ENCODE measurements at regions not wholly inside any gene's neighbourhood (a gene's known extent, or its start where the extent isn't known, plus 50 kb on each side); places are given as distances from the start of the nearest gene placed in this dataset.

DNA sequence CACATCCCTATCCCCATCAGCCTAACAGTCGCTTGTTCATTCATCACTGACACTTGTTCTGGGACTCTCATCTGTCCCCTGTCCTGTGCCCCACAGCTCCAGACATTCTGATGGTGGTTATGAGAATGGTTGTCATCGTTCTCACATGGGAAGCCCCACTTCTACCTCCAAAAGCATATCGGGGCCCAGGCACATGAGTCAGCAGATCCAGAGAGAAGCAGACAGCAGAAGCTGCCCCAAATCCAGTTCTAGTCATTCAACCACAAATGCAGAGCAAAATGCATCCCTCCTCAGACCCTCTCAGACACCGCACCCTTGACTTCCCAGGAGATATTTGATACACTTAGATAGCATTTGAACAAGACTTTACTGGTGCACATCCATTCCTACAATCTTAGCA is 106.0 kb downstream of the FOXF2 start:
- peaks cover 8% of the 10 kb centered on the region for H3K27me3 Mint-ChIP-seq (ENCODE audit: low read depth, unreplicated experiment)
- H3K4me1 Mint-ChIP-seq (ENCODE audit: low read depth, unreplicated experiment), result no peaks in the 10 kb centered on the region
- H3K27me3 ChIP-seq (ENCODE audit: insufficient read depth, low read length), result no peaks in the 10 kb centered on the region
- H3K27ac Mint-ChIP-seq (ENCODE audit: unreplicated experiment), result no peak overlapping the region
- FAIRE-seq, result no peak
- no peak overlapping the region for H2AFZ ChIP-seq (ENCODE audit: low read depth, low read length)
- H3K9me3 Mint-ChIP-seq (ENCODE audit: unreplicated experiment), result peaks cover 10% of the 10 kb centered on the region
- no peaks in the 10 kb centered on the region for H4K20me1 ChIP-seq (ENCODE audit: insufficient read depth, low read length)
- no peaks in the 10 kb centered on the region for H3K36me3 Mint-ChIP-seq (ENCODE audit: low read depth, unreplicated experiment)
- H3K4me3 Mint-ChIP-seq (ENCODE audit: unreplicated experiment), result no peak overlapping the region
- H3K9ac ChIP-seq (ENCODE audit: low read length), result no peak overlapping the region
- H3K36me3 ChIP-seq (ENCODE audit: insufficient read depth, low read length), result no peaks in the 10 kb centered on the region
- H3K9me3 ChIP-seq (ENCODE audit: insufficient read depth, low read depth, low read length), result no peaks in the 10 kb centered on the region
- no peaks in the 10 kb centered on the region for H3K79me2 ChIP-seq (ENCODE audit: insufficient read depth, low read length)
- no peaks in the 10 kb centered on the region for H3K4me1 ChIP-seq (ENCODE audit: insufficient read depth, low read length)
- H3K27ac ChIP-seq (ENCODE audit: low read depth, low read length), result no peak overlapping the region
- TF ChIP-seq, protein P1, sequence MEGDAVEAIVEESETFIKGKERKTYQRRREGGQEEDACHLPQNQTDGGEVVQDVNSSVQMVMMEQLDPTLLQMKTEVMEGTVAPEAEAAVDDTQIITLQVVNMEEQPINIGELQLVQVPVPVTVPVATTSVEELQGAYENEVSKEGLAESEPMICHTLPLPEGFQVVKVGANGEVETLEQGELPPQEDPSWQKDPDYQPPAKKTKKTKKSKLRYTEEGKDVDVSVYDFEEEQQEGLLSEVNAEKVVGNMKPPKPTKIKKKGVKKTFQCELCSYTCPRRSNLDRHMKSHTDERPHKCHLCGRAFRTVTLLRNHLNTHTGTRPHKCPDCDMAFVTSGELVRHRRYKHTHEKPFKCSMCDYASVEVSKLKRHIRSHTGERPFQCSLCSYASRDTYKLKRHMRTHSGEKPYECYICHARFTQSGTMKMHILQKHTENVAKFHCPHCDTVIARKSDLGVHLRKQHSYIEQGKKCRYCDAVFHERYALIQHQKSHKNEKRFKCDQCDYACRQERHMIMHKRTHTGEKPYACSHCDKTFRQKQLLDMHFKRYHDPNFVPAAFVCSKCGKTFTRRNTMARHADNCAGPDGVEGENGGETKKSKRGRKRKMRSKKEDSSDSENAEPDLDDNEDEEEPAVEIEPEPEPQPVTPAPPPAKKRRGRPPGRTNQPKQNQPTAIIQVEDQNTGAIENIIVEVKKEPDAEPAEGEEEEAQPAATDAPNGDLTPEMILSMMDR (IDR thresholded peaks at IDR 0.05; ENCODE audit: insufficient read depth, low read depth, low read length), result no peak
- TF ChIP-seq EZH2 (IDR thresholded peaks at IDR 0.05; ENCODE audit: insufficient read depth, low read length), result no peak
- no peak for DNase-seq (ENCODE audit: low read depth)
- H3K4me3 ChIP-seq (ENCODE audit: insufficient read depth, low read depth, low read length), result no peak overlapping the region
- H3K4me2 ChIP-seq (ENCODE audit: low read length), result no peak overlapping the region

DNA sequence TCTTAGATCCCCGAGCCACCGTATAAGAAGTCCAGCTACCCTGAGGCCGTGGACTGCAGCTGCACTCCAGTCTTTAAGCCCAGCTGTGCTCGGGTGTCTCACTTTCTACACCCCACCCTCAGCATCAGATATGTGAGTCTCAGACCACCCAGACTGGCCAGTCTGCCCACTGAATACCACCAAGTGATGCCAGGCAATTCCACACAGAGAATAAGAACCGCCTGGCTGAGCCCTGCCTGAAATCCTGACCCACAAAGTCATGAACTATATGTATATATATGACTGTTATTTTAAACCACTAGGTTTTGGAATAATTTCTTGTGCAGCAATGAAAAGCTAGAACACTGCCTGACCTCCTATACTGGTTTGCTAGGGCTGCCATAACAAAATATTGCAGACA is 106.7 kb downstream of the FOXF2 start:
- no peaks in the 10 kb centered on the region for H3K36me3 Mint-ChIP-seq (ENCODE audit: low read depth, unreplicated experiment)
- no peak overlapping the region for H3K9ac ChIP-seq (ENCODE audit: low read length)
- FAIRE-seq (no peak), DNase-seq (ENCODE audit: low read depth) (no peak)
- H3K9me3 Mint-ChIP-seq (ENCODE audit: unreplicated experiment), result peaks cover 10% of the 10 kb centered on the region
- H3K4me1 Mint-ChIP-seq (ENCODE audit: low read depth, unreplicated experiment), result no peaks in the 10 kb centered on the region
- H3K4me3 Mint-ChIP-seq (ENCODE audit: unreplicated experiment), result no peak overlapping the region
- peaks cover 8% of the 10 kb centered on the region for H3K27me3 Mint-ChIP-seq (ENCODE audit: low read depth, unreplicated experiment)
- no peaks in the 10 kb centered on the region for H3K36me3 ChIP-seq (ENCODE audit: insufficient read depth, low read length)
- H3K27ac ChIP-seq (ENCODE audit: low read depth, low read length), result no peak overlapping the region
- H3K27me3 ChIP-seq (ENCODE audit: insufficient read depth, low read length), result no peaks in the 10 kb centered on the region
- TF ChIP-seq, protein P1 (IDR thresholded peaks at IDR 0.05; ENCODE audit: insufficient read depth, low read depth, low read length), result no peak
- no peak for TF ChIP-seq EZH2 (IDR thresholded peaks at IDR 0.05; ENCODE audit: insufficient read depth, low read length)
- H3K27ac Mint-ChIP-seq (ENCODE audit: unreplicated experiment), result no peak overlapping the region
- no peaks in the 10 kb centered on the region for H4K20me1 ChIP-seq (ENCODE audit: insufficient read depth, low read length)
- H3K4me3 ChIP-seq (ENCODE audit: insufficient read depth, low read depth, low read length), result no peak overlapping the region
- no peak overlapping the region for H3K4me2 ChIP-seq (ENCODE audit: low read length)
- H3K4me1 ChIP-seq (ENCODE audit: insufficient read depth, low read length), result no peaks in the 10 kb centered on the region
- H3K79me2 ChIP-seq (ENCODE audit: insufficient read depth, low read length), result no peaks in the 10 kb centered on the region
- no peak overlapping the region for H2AFZ ChIP-seq (ENCODE audit: low read depth, low read length)
- H3K9me3 ChIP-seq (ENCODE audit: insufficient read depth, low read depth, low read length), result no peaks in the 10 kb centered on the region

DNA sequence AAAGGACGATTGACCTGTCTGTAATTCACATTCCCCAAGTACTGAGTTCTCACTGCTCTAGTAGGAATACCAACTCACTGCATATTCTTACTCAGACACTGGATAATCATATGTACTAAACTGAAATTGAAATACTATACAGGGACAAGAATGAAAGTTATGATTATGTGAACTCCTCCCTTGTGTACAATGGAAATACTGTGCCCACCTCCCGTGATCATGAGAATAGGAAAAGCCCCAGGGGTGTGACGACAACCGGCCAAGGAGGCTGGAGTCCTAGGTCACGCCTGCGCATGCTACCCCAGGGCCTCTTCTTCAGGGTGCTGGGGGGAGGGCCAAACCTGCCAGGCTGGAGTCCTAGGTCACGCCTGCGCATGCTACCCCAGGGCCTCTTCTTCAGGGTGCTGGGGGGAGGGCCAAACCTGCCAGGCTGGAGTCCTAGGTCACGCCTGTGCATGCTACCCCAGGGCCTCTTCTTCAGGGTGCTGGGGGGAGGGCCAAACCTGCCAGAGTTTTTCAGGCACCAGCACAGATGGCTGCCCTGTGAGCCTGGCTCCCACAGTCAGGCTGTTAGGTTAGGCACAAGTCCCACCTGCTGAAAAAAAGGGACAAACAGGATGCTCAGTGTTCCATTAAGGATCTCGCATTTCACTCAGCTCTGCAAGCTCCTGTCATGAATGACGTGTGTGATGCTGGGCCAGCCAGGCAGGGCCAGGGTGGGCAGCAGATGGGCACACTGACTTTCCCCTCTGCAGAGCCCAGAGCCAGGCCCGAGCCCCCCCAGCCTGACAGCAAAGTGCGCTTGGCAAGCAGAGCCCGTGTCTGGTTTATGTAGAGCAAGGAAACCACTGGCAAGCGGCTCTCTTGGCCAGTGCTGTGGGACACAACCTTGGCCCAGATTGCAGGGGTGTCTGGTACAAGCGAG is 107.7 kb downstream of the FOXF2 start:
- Histone ChIP-seq H3K9me3 (ENCODE audit: insufficient read depth, low read depth, low read length) (no peaks in the 10 kb centered on the region), H3K4me2 (ENCODE audit: low read length) (no peak overlapping the region), H3K4me3 (ENCODE audit: insufficient read depth, low read depth, low read length) (no peak overlapping the region), H3K4me1 (ENCODE audit: insufficient read depth, low read length) (no peaks in the 10 kb centered on the region), H3K27me3 (ENCODE audit: insufficient read depth, low read length) (no peaks in the 10 kb centered on the region), H3K79me2 (ENCODE audit: insufficient read depth, low read length) (no peaks in the 10 kb centered on the region), H4K20me1 (ENCODE audit: insufficient read depth, low read length) (no peaks in the 10 kb centered on the region), H3K36me3 (ENCODE audit: insufficient read depth, low read length) (no peaks in the 10 kb centered on the region), H3K9ac (ENCODE audit: low read length) (no peak overlapping the region), H2AFZ (ENCODE audit: low read depth, low read length) (no peak overlapping the region), H3K27ac (ENCODE audit: low read depth, low read length) (no peak overlapping the region)
- H3K9me3 Mint-ChIP-seq (ENCODE audit: unreplicated experiment), result peaks cover 10% of the 10 kb centered on the region
- H3K27ac Mint-ChIP-seq (ENCODE audit: unreplicated experiment), result no peak overlapping the region
- TF ChIP-seq, protein P1 (IDR thresholded peaks at IDR 0.05; ENCODE audit: insufficient read depth, low read depth, low read length), result no peak
- TF ChIP-seq EZH2 (IDR thresholded peaks at IDR 0.05; ENCODE audit: insufficient read depth, low read length), result no peak
- no peaks in the 10 kb centered on the region for H3K4me1 Mint-ChIP-seq (ENCODE audit: low read depth, unreplicated experiment)
- FAIRE-seq (no peak), DNase-seq (ENCODE audit: low read depth) (no peak)
- H3K36me3 Mint-ChIP-seq (ENCODE audit: low read depth, unreplicated experiment), result no peaks in the 10 kb centered on the region
- peaks cover 8% of the 10 kb centered on the region for H3K27me3 Mint-ChIP-seq (ENCODE audit: low read depth, unreplicated experiment)
- no peak overlapping the region for H3K4me3 Mint-ChIP-seq (ENCODE audit: unreplicated experiment)

Measured in astrocyte (in vitro differentiated cells and primary cell).